ENCODE measurements at regions not wholly inside any gene's neighbourhood (a gene's known extent, or its start where the extent isn't known, plus 50 kb on each side); places are given as distances from the start of the nearest gene placed in this dataset.

DNA sequence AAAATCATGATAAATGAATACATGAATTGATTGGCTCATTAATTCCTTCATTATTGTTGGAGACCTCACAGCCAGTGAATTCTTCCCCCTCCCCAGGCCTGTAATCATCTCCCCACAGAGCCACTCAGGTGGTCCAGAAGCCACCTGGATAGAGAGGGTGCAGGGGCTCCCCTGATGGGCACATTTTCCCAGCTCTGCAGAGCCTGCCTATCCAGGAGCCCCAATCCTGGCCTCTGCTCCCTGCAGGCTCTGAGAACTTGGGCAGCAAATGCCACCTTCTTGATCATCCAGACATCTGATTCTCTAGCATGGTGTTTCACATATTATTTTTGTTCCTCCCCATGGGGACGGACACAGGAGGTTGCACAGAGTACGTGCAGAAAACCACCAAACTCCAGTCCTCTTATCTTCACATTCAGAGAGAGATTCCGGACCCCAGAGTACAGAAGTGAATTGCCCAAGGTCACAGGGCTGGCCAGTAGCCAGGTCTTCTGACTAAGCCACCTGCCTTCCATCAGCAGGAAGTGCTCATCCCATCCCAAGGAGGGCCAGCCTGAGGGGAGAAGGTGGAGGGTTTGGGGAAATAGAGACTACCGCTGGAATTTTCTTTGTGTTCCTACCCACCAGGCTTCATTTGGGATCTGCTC is 348.0 kb downstream of the BUD13 start (continued):
- TF ChIP-seq, protein P1, sequence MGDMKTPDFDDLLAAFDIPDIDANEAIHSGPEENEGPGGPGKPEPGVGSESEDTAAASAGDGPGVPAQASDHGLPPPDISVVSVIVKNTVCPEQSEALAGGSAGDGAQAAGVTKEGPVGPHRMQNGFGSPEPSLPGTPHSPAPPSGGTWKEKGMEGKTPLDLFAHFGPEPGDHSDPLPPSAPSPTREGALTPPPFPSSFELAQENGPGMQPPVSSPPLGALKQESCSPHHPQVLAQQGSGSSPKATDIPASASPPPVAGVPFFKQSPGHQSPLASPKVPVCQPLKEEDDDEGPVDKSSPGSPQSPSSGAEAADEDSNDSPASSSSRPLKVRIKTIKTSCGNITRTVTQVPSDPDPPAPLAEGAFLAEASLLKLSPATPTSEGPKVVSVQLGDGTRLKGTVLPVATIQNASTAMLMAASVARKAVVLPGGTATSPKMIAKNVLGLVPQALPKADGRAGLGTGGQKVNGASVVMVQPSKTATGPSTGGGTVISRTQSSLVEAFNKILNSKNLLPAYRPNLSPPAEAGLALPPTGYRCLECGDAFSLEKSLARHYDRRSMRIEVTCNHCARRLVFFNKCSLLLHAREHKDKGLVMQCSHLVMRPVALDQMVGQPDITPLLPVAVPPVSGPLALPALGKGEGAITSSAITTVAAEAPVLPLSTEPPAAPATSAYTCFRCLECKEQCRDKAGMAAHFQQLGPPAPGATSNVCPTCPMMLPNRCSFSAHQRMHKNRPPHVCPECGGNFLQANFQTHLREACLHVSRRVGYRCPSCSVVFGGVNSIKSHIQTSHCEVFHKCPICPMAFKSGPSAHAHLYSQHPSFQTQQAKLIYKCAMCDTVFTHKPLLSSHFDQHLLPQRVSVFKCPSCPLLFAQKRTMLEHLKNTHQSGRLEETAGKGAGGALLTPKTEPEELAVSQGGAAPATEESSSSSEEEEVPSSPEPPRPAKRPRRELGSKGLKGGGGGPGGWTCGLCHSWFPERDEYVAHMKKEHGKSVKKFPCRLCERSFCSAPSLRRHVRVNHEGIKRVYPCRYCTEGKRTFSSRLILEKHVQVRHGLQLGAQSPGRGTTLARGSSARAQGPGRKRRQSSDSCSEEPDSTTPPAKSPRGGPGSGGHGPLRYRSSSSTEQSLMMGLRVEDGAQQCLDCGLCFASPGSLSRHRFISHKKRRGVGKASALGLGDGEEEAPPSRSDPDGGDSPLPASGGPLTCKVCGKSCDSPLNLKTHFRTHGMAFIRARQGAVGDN (CRISPR knock-in tag; IDR thresholded peaks at IDR 0.05): peak; percentile 54
- no peak for TF ChIP-seq U2AF1 (optimal IDR thresholded peaks at IDR 0.05; ENCODE audit: low read depth, low read length)
- TF ChIP-seq, protein P2, sequence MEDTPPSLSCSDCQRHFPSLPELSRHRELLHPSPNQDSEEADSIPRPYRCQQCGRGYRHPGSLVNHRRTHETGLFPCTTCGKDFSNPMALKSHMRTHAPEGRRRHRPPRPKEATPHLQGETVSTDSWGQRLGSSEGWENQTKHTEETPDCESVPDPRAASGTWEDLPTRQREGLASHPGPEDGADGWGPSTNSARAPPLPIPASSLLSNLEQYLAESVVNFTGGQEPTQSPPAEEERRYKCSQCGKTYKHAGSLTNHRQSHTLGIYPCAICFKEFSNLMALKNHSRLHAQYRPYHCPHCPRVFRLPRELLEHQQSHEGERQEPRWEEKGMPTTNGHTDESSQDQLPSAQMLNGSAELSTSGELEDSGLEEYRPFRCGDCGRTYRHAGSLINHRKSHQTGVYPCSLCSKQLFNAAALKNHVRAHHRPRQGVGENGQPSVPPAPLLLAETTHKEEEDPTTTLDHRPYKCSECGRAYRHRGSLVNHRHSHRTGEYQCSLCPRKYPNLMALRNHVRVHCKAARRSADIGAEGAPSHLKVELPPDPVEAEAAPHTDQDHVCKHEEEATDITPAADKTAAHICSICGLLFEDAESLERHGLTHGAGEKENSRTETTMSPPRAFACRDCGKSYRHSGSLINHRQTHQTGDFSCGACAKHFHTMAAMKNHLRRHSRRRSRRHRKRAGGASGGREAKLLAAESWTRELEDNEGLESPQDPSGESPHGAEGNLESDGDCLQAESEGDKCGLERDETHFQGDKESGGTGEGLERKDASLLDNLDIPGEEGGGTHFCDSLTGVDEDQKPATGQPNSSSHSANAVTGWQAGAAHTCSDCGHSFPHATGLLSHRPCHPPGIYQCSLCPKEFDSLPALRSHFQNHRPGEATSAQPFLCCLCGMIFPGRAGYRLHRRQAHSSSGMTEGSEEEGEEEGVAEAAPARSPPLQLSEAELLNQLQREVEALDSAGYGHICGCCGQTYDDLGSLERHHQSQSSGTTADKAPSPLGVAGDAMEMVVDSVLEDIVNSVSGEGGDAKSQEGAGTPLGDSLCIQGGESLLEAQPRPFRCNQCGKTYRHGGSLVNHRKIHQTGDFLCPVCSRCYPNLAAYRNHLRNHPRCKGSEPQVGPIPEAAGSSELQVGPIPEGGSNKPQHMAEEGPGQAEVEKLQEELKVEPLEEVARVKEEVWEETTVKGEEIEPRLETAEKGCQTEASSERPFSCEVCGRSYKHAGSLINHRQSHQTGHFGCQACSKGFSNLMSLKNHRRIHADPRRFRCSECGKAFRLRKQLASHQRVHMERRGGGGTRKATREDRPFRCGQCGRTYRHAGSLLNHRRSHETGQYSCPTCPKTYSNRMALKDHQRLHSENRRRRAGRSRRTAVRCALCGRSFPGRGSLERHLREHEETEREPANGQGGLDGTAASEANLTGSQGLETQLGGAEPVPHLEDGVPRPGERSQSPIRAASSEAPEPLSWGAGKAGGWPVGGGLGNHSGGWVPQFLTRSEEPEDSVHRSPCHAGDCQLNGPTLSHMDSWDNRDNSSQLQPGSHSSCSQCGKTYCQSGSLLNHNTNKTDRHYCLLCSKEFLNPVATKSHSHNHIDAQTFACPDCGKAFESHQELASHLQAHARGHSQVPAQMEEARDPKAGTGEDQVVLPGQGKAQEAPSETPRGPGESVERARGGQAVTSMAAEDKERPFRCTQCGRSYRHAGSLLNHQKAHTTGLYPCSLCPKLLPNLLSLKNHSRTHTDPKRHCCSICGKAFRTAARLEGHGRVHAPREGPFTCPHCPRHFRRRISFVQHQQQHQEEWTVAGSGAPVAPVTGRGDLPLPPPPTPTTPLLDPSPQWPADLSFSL (CRISPR knock-in tag; IDR thresholded peaks at IDR 0.05): no peak
- no peak for TF ChIP-seq ZNF24 (IDR thresholded peaks at IDR 0.05)
- TF ChIP-seq HDAC2 (CRISPR knock-in tag; IDR thresholded peaks at IDR 0.05): peak; percentile 88
- no peak for TF ChIP-seq ZNF766 (CRISPR knock-in tag; IDR thresholded peaks at IDR 0.05; ENCODE audit: borderline replicate concordance)
- no peak for TF ChIP-seq ZNF160 (CRISPR knock-in tag; IDR thresholded peaks at IDR 0.05)
- TF ChIP-seq MXD4 (CRISPR knock-in tag; IDR thresholded peaks at IDR 0.05): no peak
- no peak for TF ChIP-seq ZNF878 (CRISPR knock-in tag; IDR thresholded peaks at IDR 0.05)
- TF ChIP-seq, protein P3, sequence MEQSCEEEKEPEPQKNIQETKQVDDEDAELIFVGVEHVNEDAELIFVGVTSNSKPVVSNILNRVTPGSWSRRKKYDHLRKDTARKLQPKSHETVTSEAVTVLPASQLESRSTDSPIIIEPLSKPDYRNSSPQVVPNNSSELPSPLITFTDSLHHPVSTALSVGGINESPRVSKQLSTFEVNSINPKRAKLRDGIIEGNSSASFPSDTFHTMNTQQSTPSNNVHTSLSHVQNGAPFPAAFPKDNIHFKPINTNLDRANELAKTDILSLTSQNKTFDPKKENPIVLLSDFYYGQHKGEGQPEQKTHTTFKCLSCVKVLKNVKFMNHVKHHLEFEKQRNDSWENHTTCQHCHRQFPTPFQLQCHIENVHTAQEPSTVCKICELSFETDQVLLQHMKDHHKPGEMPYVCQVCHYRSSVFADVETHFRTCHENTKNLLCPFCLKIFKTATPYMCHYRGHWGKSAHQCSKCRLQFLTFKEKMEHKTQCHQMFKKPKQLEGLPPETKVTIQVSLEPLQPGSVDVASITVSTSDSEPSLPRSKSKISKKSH (CRISPR knock-in tag; IDR thresholded peaks at IDR 0.05; ENCODE audit: borderline replicate concordance): no peak
- TF ChIP-seq, protein P4, sequence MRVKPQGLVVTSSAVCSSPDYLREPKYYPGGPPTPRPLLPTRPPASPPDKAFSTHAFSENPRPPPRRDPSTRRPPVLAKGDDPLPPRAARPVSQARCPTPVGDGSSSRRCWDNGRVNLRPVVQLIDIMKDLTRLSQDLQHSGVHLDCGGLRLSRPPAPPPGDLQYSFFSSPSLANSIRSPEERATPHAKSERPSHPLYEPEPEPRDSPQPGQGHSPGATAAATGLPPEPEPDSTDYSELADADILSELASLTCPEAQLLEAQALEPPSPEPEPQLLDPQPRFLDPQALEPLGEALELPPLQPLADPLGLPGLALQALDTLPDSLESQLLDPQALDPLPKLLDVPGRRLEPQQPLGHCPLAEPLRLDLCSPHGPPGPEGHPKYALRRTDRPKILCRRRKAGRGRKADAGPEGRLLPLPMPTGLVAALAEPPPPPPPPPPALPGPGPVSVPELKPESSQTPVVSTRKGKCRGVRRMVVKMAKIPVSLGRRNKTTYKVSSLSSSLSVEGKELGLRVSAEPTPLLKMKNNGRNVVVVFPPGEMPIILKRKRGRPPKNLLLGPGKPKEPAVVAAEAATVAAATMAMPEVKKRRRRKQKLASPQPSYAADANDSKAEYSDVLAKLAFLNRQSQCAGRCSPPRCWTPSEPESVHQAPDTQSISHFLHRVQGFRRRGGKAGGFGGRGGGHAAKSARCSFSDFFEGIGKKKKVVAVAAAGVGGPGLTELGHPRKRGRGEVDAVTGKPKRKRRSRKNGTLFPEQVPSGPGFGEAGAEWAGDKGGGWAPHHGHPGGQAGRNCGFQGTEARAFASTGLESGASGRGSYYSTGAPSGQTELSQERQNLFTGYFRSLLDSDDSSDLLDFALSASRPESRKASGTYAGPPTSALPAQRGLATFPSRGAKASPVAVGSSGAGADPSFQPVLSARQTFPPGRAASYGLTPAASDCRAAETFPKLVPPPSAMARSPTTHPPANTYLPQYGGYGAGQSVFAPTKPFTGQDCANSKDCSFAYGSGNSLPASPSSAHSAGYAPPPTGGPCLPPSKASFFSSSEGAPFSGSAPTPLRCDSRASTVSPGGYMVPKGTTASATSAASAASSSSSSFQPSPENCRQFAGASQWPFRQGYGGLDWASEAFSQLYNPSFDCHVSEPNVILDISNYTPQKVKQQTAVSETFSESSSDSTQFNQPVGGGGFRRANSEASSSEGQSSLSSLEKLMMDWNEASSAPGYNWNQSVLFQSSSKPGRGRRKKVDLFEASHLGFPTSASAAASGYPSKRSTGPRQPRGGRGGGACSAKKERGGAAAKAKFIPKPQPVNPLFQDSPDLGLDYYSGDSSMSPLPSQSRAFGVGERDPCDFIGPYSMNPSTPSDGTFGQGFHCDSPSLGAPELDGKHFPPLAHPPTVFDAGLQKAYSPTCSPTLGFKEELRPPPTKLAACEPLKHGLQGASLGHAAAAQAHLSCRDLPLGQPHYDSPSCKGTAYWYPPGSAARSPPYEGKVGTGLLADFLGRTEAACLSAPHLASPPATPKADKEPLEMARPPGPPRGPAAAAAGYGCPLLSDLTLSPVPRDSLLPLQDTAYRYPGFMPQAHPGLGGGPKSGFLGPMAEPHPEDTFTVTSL (CRISPR knock-in tag; IDR thresholded peaks at IDR 0.05; ENCODE audit: borderline replicate concordance): peak; percentile 91; the same call in 1 of the 2 replicates

All from HepG2 (cell line).